ENCODE measurements at regions not wholly inside any gene's neighbourhood (a gene's known extent, or its start where the extent isn't known, plus 50 kb on each side); places are given as distances from the start of the nearest gene placed in this dataset.

GRCh38 chr3:61422945-61423673, 138.3 kb upstream of the PTPRG start:
- TF ChIP-seq RARB (CRISPR knock-in tag; IDR thresholded peaks at IDR 0.05) = no peak
- no peak for TF ChIP-seq BACH2 (CRISPR knock-in tag; IDR thresholded peaks at IDR 0.05; ENCODE audit: borderline replicate concordance)
- TF ChIP-seq ZNF70 (CRISPR knock-in tag; IDR thresholded peaks at IDR 0.05) = no peak
- TF ChIP-seq ZNF565 (CRISPR knock-in tag; conservative IDR thresholded peaks at IDR 0.05; ENCODE audit: low read depth) = no peak
- TF ChIP-seq OSR1 (CRISPR knock-in tag; IDR thresholded peaks at IDR 0.05) = no peak
- TF ChIP-seq CREB5 (CRISPR knock-in tag; IDR thresholded peaks at IDR 0.05; ENCODE audit: low read depth) = no peak
- no peak for TF ChIP-seq ZFP30 (CRISPR knock-in tag; IDR thresholded peaks at IDR 0.05)
- no peak for TF ChIP-seq PATZ1 (CRISPR knock-in tag; IDR thresholded peaks at IDR 0.05; ENCODE audit: borderline replicate concordance)
- no peak for TF ChIP-seq ZFP3 (CRISPR knock-in tag; IDR thresholded peaks at IDR 0.05)
